H9 (cell line): ENCODE measurements at regions not wholly inside any gene's neighbourhood (a gene's known extent, or its start where the extent isn't known, plus 50 kb on each side); places are given as distances from the start of the nearest gene placed in this dataset.

Experiments
- DNase-seq: peaks from one replicate; pipeline ENCODE4 v3.0.0-alpha.2; 2017
- H2AFZ ChIP-seq: one replicate; pipeline ENCODE4 v1.6.1; 2013; ENCODE audit warnings: mild to moderate bottlenecking, low read length, control low read depth, moderate library complexity
- H2AK5ac ChIP-seq: 2 replicates; pipeline ENCODE4 v1.6.1; 2013; ENCODE audit warnings: low read length, control low read depth, mixed read lengths; ENCODE audit not compliant: insufficient read length
- H2BK120ac ChIP-seq: one replicate; pipeline ENCODE4 v1.6.1; 2013; ENCODE audit warnings: low read depth, mild to moderate bottlenecking, low read length, control low read depth, inconsistent platforms; ENCODE audit not compliant: poor library complexity, severe bottlenecking
- H2BK12ac ChIP-seq: 2 replicates; pipeline ENCODE4 v1.6.1; 2013; ENCODE audit warnings: low read length, control low read depth, mixed read lengths, low read depth; ENCODE audit not compliant: insufficient read length
- H2BK15ac ChIP-seq: 2 replicates; pipeline ENCODE4 v1.6.1; 2013; ENCODE audit warnings: low read depth, low read length, control low read depth
- H2BK20ac ChIP-seq: one replicate; pipeline ENCODE4 v1.6.1; 2013; ENCODE audit warnings: low read depth, mild to moderate bottlenecking, low read length, control low read depth, inconsistent platforms; ENCODE audit not compliant: poor library complexity, severe bottlenecking
- H2BK5ac ChIP-seq: 2 replicates; pipeline ENCODE4 v1.6.1; 2013; ENCODE audit warnings: low read length, control low read depth, mixed read lengths; ENCODE audit not compliant: insufficient read length
- H3K14ac ChIP-seq: 2 replicates; pipeline ENCODE4 v1.6.1; 2013; ENCODE audit warnings: low read length, control low read depth; ENCODE audit not compliant: insufficient read depth
- H3K18ac ChIP-seq: 2 replicates; pipeline ENCODE4 v1.6.1; 2013; ENCODE audit warnings: low read depth, mild to moderate bottlenecking, mixed read lengths, low read length, control low read depth; ENCODE audit not compliant: insufficient read length
- H3K23ac ChIP-seq: 2 replicates; pipeline ENCODE4 v1.6.1; 2013; ENCODE audit warnings: low read length, control low read depth, mixed read lengths, low read depth; ENCODE audit not compliant: insufficient read length
- H3K23me2 ChIP-seq: 2 replicates; pipeline ENCODE4 v1.6.1; 2013; ENCODE audit warnings: low read depth, mild to moderate bottlenecking, mixed read lengths, low read length, control low read depth; ENCODE audit not compliant: insufficient read length, poor library complexity, severe bottlenecking
- H3K27ac ChIP-seq: 2 replicates; pipeline ENCODE4 v1.5.1; 2013; ENCODE audit warnings: low read length, control low read depth, mixed read lengths, low read depth; ENCODE audit not compliant: insufficient read length
- H3K27me3 ChIP-seq: 2 replicates; pipeline ENCODE4 v1.6.1; 2013; ENCODE audit warnings: low read length, control low read depth, inconsistent platforms; ENCODE audit not compliant: insufficient read depth
- H3K4ac ChIP-seq: 2 replicates; pipeline ENCODE4 v1.6.1; 2013; ENCODE audit warnings: low read depth, mild to moderate bottlenecking, control low read depth, inconsistent platforms, low read length, moderate library complexity
- H3K4me1 ChIP-seq: 2 replicates; pipeline ENCODE4 v1.6.1; 2013; ENCODE audit warnings: low read length, control low read depth, inconsistent platforms; ENCODE audit not compliant: insufficient read depth
- H3K4me2 ChIP-seq: 2 replicates; pipeline ENCODE4 v1.6.1; 2013; ENCODE audit warnings: low read length, control low read depth, mixed read lengths; ENCODE audit not compliant: insufficient read length, insufficient read depth
- H3K56ac ChIP-seq: 2 replicates; pipeline ENCODE4 v1.6.1; 2013; ENCODE audit warnings: low read depth, mild to moderate bottlenecking, mixed read lengths, low read length, control low read depth; ENCODE audit not compliant: insufficient read length
- H3K79me1 ChIP-seq: 2 replicates; pipeline ENCODE4 v1.6.1; 2013; ENCODE audit warnings: low read depth, mild to moderate bottlenecking, moderate library complexity, low read length, control low read depth, inconsistent platforms; ENCODE audit not compliant: insufficient read depth, poor library complexity, severe bottlenecking
- H3K79me2 ChIP-seq: 2 replicates; pipeline ENCODE4 v1.6.1; 2013; ENCODE audit warnings: low read length, control low read depth, inconsistent platforms; ENCODE audit not compliant: insufficient read depth
- H3K9ac ChIP-seq: 2 replicates; pipeline ENCODE4 v1.6.1; 2013; ENCODE audit warnings: low read length, control low read depth, mixed read lengths; ENCODE audit not compliant: insufficient read length; ENCODE audit errors: extremely low read depth
- H3K9me3 ChIP-seq: one replicate; pipeline ENCODE4 v1.6.1; 2013; ENCODE audit warnings: low read depth, low read length, inconsistent platforms; ENCODE audit not compliant: control insufficient read depth
- H3T11ph ChIP-seq: one replicate; pipeline ENCODE4 v1.6.1; 2013; ENCODE audit warnings: mild to moderate bottlenecking, low read length, control low read depth, inconsistent platforms
- H4K20me1 ChIP-seq: one replicate; pipeline ENCODE4 v1.6.1; 2013; ENCODE audit not compliant: control insufficient read depth, insufficient read length, insufficient read depth
- H4K5ac ChIP-seq: 2 replicates; pipeline ENCODE4 v1.6.1; 2013; ENCODE audit warnings: low read depth, mild to moderate bottlenecking, mixed read lengths, low read length, control low read depth; ENCODE audit not compliant: insufficient read length
- H4K8ac ChIP-seq: replicated peaks from 2 replicates; pipeline ENCODE4 v1.6.1; 2013; ENCODE audit warnings: low read length, control low read depth, mixed read lengths, low read depth; ENCODE audit not compliant: insufficient read length
- H4K91ac ChIP-seq: 2 replicates; pipeline ENCODE4 v1.6.1; 2013; ENCODE audit warnings: low read depth, mild to moderate bottlenecking, moderate library complexity, mixed read lengths, low read length, control low read depth; ENCODE audit not compliant: insufficient read length
- H3K27ac Mint-ChIP-seq, 3 experiments: 2 replicates in 2 of 3; 3 replicates in 1 of 3; pipeline ENCODE4 v1.8.0; 2020 to 2021; ENCODE audit warnings: mixed read lengths in 3 of 3, mild to moderate bottlenecking in 1 of 3, moderate library complexity in 1 of 3
- H3K27me3 Mint-ChIP-seq: 2 replicates; pipeline ENCODE4 v1.8.0; 2021; ENCODE audit warnings: low read depth, mild to moderate bottlenecking, moderate library complexity, mixed read lengths
- H3K36me3 Mint-ChIP-seq, 3 experiments: 2 replicates in 2 of 3; 3 replicates in 1 of 3; pipeline ENCODE4 v1.8.0; 2020 to 2021; ENCODE audit warnings: low read depth in 3 of 3, mixed read lengths in 3 of 3; ENCODE audit not compliant: insufficient read depth in 1 of 3
- H3K4me1 Mint-ChIP-seq, 2 experiments: 2 replicates each; pipeline ENCODE4 v1.8.0; 2020; ENCODE audit warnings: mixed read lengths in 2 of 2
- H3K4me3 Mint-ChIP-seq, 2 experiments: 2 replicates in 1 of 2; 3 replicates in 1 of 2; pipeline ENCODE4 v1.8.0; 2020 to 2021; ENCODE audit warnings: mild to moderate bottlenecking in 2 of 2, mixed read lengths in 2 of 2, moderate library complexity in 1 of 2
- H3K9me3 Mint-ChIP-seq, 2 experiments: 2 replicates in 1 of 2; 3 replicates in 1 of 2; pipeline ENCODE4 v1.8.0; 2020; ENCODE audit warnings: mild to moderate bottlenecking in 2 of 2, mixed read lengths in 2 of 2, moderate library complexity in 1 of 2
- WGBS: extraction: QIAGEN DNeasy Blood & Tissue Kit; methylation state at CpG from one replicate; pipeline ENCODE4 v1.1.7; 2013; ENCODE audit warnings: missing lambda C conversion rate, low lambda C conversion rate, mixed read lengths; ENCODE audit not compliant: insufficient read length; ENCODE audit errors: extremely low coverage; 5-methylcytosine and 5-hydroxymethylcytosine counted together
- TF ChIP-seq, protein P1 (sequence below): fragments of 200-600 bp; sonication (generic); conservative IDR thresholded peaks from 3 replicates; pipeline ENCODE4 v1.8.0; 2021; ENCODE audit warnings: antibody characterized with exemption, mild to moderate bottlenecking

- Histone ChIP-seq H2BK12ac (no peak overlapping the region), H3K4me1 (no peaks in the 10 kb centered on the region), H2BK20ac (no peak overlapping the region), H3K27ac (no peak overlapping the region), H3K18ac (no peak overlapping the region), H3K14ac (no peak overlapping the region), H3K27me3 (no peaks in the 10 kb centered on the region), H3K23me2 (no peaks in the 10 kb centered on the region), H3K4ac (no peak overlapping the region), H2BK5ac (no peak overlapping the region), H2AK5ac (no peak overlapping the region), H3K9ac (no peak overlapping the region), H3T11ph (no peak overlapping the region), H4K20me1 (peaks cover 3% of the 10 kb centered on the region), H4K5ac (no peak overlapping the region), H4K91ac (no peak overlapping the region), H3K4me2 (no peak overlapping the region), H3K79me2 (no peaks in the 10 kb centered on the region), H3K79me1 (no peaks in the 10 kb centered on the region), H2BK120ac (no peak overlapping the region), H3K9me3 (no peaks in the 10 kb centered on the region), H4K8ac (no peak overlapping the region), H3K56ac (no peak overlapping the region), H3K23ac (no peak overlapping the region), H2BK15ac (no peak overlapping the region), H2AFZ (no peak overlapping the region)
- TF ChIP-seq, protein P1, sequence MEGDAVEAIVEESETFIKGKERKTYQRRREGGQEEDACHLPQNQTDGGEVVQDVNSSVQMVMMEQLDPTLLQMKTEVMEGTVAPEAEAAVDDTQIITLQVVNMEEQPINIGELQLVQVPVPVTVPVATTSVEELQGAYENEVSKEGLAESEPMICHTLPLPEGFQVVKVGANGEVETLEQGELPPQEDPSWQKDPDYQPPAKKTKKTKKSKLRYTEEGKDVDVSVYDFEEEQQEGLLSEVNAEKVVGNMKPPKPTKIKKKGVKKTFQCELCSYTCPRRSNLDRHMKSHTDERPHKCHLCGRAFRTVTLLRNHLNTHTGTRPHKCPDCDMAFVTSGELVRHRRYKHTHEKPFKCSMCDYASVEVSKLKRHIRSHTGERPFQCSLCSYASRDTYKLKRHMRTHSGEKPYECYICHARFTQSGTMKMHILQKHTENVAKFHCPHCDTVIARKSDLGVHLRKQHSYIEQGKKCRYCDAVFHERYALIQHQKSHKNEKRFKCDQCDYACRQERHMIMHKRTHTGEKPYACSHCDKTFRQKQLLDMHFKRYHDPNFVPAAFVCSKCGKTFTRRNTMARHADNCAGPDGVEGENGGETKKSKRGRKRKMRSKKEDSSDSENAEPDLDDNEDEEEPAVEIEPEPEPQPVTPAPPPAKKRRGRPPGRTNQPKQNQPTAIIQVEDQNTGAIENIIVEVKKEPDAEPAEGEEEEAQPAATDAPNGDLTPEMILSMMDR: no peak
- H3K4me1 Mint-ChIP-seq: peaks cover 14 to 31% of the 10 kb centered on the region in 2 experiments
- H3K27me3 Mint-ChIP-seq: peaks cover 11% of the 10 kb centered on the region
- WGBS: no CpG with 5 or more reads among the region's 2 CpGs
- no peaks in the 10 kb centered on the region; a peak in 1 of 7 replicates for H3K36me3 Mint-ChIP-seq
- no peak overlapping the region; a peak in 2 of 7 replicates for H3K27ac Mint-ChIP-seq
- H3K4me3 Mint-ChIP-seq: no peak overlapping the region
- DNase-seq: no peak
- no peaks in the 10 kb centered on the region for H3K9me3 Mint-ChIP-seq
Observed at GRCh38 chr1:201726700-201727099, 102.3 kb upstream of the IPO9 start.
